GM21786 (cell line): ENCODE measurements at regions not wholly inside any gene's neighbourhood (a gene's known extent, or its start where the extent isn't known, plus 50 kb on each side); places are given as distances from the start of the nearest gene placed in this dataset.

Source experiments
- ATAC-seq: cut with Tn5 transposase; IDR thresholded peaks from one replicate; pipeline ENCODE4 v1.9.1; 2021; ENCODE audit not compliant: unreplicated experiment

GRCh38 chr7:26044320-26044719 lies 107.7 kb upstream of the NFE2L3 start:
- no peak for ATAC-seq

GRCh38 chr7:26046150-26046549 lies 105.8 kb upstream of the NFE2L3 start:
- ATAC-seq, result no peak

- ATAC-seq, result no peak
These were observed 105.1 kb upstream of the NFE2L3 start for GRCh38 chr7:26046878-26047277.

GRCh38 chr7:26048663-26049062 lies 103.3 kb upstream of the NFE2L3 start:
- ATAC-seq, result no peak

GRCh38 chr7:26049081-26049480 lies 102.9 kb upstream of the NFE2L3 start:
- no peak for ATAC-seq

- no peak for ATAC-seq
These were observed 101.0 kb upstream of the NFE2L3 start for GRCh38 chr7:26051021-26051420.

GRCh38 chr7:26052706-26053105 lies 99.3 kb upstream of the NFE2L3 start:
- ATAC-seq, result no peak

GRCh38 chr7:26054386-26054785 lies 97.6 kb upstream of the NFE2L3 start:
- ATAC-seq, result no peak

GRCh38 chr7:26055241-26055640 lies 96.8 kb upstream of the NFE2L3 start:
- no peak for ATAC-seq

- no peak for ATAC-seq
These were observed 91.0 kb upstream of the NFE2L3 start for GRCh38 chr7:26060733-26061677.

GRCh38 chr7:26061678-26062603 lies 90.1 kb upstream of the NFE2L3 start:
- no peak for ATAC-seq

GRCh38 chr7:26065652-26066051 lies 86.3 kb upstream of the NFE2L3 start:
- no peak for ATAC-seq

GRCh38 chr7:26066736-26067135 lies 85.3 kb upstream of the NFE2L3 start:
- no peak for ATAC-seq

- no peak for ATAC-seq
These were observed 81.7 kb upstream of the NFE2L3 start for GRCh38 chr7:26070290-26070689.

- no peak for ATAC-seq
These were observed 80.2 kb upstream of the NFE2L3 start for GRCh38 chr7:26071622-26072456.

GRCh38 chr7:26073041-26073440 lies 79.0 kb upstream of the NFE2L3 start:
- ATAC-seq, result no peak

- ATAC-seq, result no peak
These were observed 77.1 kb upstream of the NFE2L3 start for GRCh38 chr7:26074919-26075318.

- no peak for ATAC-seq
These were observed 75.3 kb upstream of the NFE2L3 start for GRCh38 chr7:26076691-26077090.

GRCh38 chr7:26078437-26079336 lies 73.3 kb upstream of the NFE2L3 start:
- peak; percentile 88 for ATAC-seq

- ATAC-seq, result no peak
These were observed 70.4 kb upstream of the NFE2L3 start for GRCh38 chr7:26081638-26082037.
